Stimulated activated CD4-positive, alpha-beta T cell treated with anti-CD3 and anti-CD28 coated beads, Interleukin-2, amount 100 ng/mL, for 48 hours (primary cell): ENCODE measurements at regions not wholly inside any gene's neighbourhood (a gene's known extent, or its start where the extent isn't known, plus 50 kb on each side); places are given as distances from the start of the nearest gene placed in this dataset.
"Not testable (repeated sequence)": the region's sequence is repeated elsewhere in the genome, so short reads cannot be mapped to it uniquely, and the experiment has no call there.

Experiments used
- DNase-seq, 2 donors: peaks; one replicate each; pipeline ENCODE4 v3.0.0-alpha.2; 2020

- DNase-seq = no peak
Observed at GRCh38 chr21:31609081-31609480, 50.4 kb upstream of the SOD1 start.

DNA sequence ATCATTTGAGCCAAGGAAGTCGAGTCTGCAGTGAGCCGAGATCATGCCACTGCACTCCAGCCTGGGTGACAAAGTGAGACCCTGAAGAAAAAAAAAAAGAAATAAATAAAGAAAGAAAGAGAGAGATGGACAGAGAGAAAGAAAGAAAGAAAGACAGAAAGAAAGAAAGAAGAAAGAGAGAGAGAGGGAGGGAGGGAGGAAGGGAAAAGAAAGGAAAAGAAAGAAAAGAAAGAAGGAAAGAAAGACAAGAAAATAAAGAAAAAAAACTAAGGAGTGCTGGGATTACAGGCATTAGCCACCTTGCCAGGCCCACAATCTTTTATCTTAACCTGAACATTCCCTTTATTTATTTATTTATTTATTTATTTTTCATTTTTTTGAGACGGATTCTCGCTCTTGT lies 51.7 kb upstream of the SOD1 start:
- DNase-seq = no peak

DNA sequence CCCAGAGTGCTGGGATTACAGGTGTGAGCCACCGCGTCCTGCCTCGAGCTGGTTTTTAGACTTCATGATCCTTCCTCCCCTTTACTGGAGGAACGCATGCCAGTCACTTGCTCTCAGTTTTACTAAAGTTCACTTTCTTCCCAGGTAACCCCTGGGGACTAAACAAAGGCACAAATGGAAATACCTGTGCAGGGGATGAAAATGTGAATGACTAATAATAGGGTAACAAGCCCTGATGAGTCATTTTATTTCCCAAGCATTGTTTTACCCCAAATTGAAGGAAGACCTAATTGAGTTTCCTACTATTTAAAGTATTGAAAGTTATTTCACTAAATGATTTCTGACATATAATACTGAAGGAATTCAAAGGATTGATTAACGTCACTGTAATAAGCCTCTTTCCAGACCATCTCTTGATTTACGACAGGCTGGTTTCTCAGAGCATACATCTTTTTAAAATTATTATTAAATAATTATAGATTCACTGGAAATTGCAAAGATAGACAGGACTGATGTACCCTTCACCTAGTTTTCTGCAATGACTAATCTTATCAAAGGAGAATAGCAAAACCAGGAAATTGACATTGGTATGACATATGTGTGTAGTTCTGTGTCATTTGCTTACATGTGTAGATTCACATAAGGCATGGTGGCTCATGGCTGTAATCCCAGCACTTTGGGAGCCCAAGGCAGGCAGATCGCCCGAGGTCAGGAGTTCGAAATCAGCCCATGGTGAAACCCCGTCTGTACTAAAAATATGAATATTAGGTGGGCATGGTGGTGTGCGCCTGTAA lies 53.2 kb upstream of the SOD1 start:
- no peak for DNase-seq

- peak; percentile 63 to 77 for DNase-seq
Observed at GRCh38 chr21:31604591-31605190, 54.8 kb upstream of the SOD1 start.

DNA sequence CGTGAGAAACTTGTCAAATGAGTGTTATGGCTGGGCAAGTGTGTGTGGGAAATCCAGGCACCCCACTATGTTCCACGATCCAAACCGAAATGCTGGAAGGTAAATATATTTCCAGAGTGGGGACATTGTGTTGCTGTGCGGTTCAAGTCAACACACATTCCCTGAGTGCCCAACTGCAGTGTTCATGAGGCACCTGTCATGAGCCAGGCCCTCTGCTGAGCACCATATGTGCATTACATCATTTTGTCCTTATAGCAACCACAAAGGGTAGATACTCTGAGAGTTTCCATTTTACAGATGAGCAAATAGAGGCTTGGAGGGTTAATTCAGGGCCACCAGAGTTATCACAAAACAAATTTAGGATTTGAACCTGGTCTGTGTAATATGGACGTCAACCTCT lies 59.9 kb upstream of the SOD1 start:
- no peak for DNase-seq

DNA sequence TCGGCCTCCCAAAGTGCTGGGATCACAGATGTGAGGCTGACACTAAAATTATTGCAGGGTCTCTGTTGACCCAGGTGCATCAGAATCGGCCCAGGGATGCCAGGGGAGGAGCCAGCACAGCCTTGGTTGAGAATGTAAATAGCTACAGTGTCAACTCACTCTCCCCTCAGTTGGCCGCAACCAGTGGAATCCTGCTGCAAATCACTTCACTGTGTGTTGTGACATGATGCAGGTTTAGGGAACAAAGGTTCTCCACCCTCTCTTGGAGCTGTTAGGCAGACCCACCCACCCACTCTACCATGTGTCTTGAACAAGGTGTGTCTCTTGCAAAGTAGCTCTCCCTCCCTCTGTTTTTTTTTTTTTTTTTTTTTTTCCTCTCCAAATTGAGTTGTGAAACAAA lies 60.5 kb upstream of the SOD1 start:
- DNase-seq = no peak

GRCh38 chr21:31597683-31598082 lies 61.8 kb upstream of the SOD1 start:
- DNase-seq = no peak

DNA sequence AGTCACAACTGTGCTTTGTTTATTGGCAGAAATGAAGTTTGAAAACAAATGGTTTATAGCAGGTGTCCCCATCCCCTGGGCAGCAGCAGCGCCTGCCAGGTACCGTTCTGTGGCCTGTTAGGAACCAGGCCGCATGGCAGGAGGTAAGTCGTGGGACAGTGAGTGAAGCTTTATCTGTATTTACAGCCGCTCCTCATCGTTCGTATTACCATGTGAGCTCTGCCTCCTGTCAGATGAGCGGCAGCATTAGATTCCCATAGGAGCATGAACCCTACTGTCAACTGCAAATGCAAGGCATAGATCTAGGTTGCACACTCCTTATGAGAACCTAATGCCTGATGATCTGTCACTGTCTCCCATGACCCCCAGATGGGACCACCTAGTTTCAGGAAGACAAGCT lies 63.4 kb upstream of the SOD1 start:
- no peak for DNase-seq

GRCh38 chr21:31594726-31595125 lies 64.8 kb upstream of the SOD1 start:
- no peak for DNase-seq

DNA sequence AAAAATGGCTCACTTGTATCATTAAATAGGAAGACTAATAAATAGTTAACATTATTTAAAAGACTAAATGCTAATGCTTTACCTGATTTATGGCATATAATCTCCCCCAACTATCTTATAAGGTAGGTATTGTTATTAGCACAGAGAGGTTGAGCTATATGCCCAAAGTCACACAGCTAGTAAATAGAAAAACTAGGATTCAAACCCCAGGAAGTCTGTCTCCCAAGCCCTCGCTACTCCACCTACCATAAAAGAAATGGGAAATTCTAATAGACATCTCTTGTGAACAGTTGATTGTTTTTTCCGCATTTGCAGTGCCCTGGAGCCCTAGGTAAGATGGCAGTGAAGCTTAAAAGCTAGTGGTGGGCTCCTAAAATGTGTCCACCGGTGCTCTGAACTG lies 65.2 kb upstream of the SOD1 start:
- no peak for DNase-seq

DNA sequence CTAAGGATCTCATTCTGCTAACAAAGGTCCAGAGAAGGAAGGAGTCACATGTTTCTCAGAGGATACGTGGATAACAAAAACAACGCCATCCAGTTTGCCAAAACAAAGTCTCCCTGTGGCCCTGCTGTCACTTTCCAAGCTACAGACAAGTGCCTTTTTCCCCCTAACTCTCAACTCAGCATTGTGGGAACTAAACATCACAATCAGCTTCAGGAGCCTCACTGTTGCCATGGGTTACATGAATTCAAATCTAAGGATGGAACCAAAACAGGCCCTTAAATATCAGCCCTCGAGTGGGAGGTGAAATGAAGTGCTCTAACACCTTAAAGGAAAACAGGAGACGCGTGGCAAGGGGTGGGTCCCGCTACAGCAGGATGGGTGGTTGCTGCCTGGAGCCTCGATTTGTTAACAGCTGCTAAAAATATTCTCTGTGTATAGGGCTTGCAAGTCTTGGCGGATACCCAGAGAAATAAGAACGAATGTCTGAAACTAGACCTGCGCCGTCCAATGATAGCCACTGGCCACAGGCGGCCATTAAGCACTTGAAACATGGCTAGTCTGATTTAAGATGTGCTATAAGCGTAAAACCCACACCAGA lies 66.4 kb upstream of the SOD1 start:
- DNase-seq = no peak

- DNase-seq = no peak
Observed at GRCh38 chr21:31592516-31592915, 67.0 kb upstream of the SOD1 start.

GRCh38 chr21:31589820-31590219 lies 69.7 kb upstream of the SOD1 start:
- no peak for DNase-seq

- DNase-seq = no peak
Observed at GRCh38 chr21:31586118-31586517, 73.4 kb upstream of the SOD1 start.

DNA sequence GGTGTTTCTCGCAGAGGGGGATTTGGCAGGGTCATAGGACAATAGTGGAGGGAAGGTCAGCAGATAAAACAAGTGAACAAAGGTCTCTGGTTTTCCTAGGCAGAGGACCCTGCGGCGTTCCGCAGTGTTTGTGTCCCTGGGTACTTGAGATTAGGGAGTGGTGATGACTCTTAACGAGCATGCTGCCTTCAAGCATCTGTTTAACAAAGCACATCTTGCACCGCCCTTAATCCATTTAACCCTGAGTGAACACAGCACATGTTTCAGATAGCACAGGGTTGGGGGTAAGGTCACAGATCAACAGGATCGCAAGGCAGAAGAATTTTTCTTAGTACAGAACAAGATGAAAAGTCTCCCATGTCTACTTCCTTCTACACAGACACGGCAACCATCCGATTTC lies 75.6 kb upstream of the SOD1 start:
- DNase-seq = not testable (repeated sequence)

DNA sequence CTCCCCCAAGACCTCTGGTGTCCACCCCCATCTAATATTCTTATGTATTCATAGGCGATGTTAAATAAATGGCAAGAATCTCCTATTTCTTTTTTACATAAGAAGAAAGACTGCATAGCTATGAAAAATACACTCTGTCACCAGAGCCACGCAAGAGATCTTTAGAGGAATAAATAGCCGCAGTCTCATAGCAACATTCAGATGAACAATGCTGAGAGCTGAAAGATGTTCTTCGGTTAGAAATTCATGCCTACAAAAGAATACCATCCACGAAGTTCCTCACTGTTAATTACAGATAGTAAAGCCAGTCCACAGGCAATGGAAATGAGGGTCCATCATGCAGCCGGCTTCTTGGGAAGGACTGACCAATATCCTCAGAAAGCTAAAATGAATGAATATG lies 76.0 kb upstream of the SOD1 start:
- no peak for DNase-seq

DNA sequence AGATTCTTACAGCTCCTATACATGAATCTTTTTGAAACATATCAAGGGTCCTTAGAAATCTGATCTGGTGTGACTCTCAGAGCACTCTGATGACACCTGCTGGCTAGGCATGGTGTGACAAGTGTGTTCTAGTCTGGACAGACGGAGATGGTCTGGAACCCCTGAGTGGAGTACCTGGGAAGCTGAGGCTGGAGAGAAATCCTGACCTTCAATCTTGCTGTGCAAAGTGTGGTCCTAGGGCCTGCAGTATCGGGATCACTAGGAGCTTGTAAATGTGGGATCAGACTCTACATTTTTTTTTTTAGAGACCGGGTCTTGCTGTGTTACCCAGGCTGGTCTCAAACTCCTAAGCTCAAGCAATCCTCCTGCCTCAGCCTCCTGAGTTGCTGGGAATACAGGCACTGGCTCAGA lies 78.6 kb upstream of the SOD1 start:
- peak; percentile 74 to 79 for DNase-seq

GRCh38 chr21:31577271-31577670 lies 82.2 kb upstream of the SOD1 start:
- DNase-seq = no peak

GRCh38 chr21:31576428-31576827 lies 83.1 kb upstream of the SOD1 start:
- DNase-seq = no peak

- DNase-seq = no peak
Observed at GRCh38 chr21:31573217-31573616, 86.3 kb upstream of the SOD1 start.

DNA sequence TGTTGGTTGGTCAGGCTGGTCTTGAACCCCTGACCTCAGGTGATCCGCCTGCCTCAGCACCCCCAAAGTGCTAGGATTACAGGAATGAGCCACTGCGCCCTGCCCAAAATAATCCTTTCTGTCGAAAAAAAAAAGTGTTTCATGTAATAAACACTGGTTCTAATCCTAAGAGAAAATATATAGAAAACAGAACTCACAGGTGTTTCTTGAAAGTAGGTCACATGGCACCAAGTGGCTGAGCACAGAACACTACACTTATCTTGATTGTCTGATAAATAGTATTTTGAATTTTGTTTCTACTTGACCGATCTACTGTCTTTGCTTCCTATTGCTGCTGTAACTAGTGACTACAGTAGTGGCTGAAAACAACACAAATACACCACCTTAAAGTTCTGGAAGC lies 87.6 kb upstream of the SOD1 start:
- no peak for DNase-seq

DNA sequence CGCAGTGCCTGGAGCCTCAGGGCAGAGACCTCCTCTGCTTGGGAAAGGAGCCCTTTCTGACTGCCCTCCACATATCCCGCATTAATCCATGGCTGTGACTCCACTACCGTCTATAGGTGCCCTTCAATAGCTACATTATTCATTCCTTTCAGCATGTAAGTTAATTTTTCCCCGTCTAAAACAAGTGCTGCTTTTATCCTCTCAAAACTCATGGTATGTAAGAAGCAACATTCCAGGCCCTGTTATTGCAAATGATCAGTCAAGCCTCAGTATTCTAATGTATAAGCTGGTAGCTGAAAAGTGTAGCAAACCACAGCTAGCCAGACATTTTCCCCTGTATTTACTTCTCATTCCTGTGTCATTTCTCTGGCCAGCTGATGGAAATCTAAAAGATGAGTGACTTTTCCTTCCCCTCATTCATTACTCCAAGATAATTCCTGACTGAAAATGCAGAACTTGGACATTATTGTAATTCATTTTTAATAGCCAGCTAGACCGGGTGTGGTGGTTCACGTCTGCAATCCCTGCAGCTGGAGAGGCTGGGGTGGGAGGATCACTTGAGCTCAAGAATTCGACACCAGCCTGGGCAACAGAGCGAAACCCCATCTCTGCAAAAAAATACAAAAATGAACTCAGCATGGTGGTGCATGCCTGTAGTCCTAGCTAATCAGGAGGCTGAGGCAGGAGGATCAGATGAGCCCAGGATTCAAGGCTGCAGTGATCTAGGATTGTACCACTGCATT lies 88.5 kb upstream of the SOD1 start:
- no peak for DNase-seq

- no peak for DNase-seq
Observed at GRCh38 chr21:31566611-31567010, 92.9 kb upstream of the SOD1 start.

DNA sequence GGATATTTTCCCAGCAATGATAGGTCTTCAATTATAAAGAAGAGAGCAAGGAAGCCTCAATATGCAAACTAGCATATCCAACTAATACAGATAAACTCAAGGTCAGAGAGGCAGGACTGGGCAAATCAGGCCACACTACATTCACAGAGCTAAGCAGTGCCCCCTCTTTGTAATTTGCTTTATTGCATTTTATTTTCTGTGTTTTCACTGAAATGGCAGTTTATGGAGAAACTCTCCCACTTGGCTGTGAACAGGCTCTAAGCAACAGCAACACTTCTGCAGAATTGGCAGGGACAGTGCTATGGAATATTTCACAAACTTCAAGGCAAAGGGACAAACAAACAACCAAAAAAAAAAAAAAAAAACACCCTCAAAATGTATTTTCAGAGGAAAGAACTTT lies 93.4 kb upstream of the SOD1 start:
- no peak for DNase-seq
